WERI-Rb-1 (cell line): ENCODE measurements at regions not wholly inside any gene's neighbourhood (a gene's known extent, or its start where the extent isn't known, plus 50 kb on each side); places are given as distances from the start of the nearest gene placed in this dataset.

Experiments
- DNase-seq: peaks from one replicate; pipeline ENCODE4 v3.0.0-alpha.2; 2020
- H3K27ac ChIP-seq: fragments of 250-450 bp; sonication (Bioruptor Pico); 2 replicates; pipeline ENCODE4 v1.5.1; 2020; ENCODE audit warnings: mild to moderate bottlenecking, moderate library complexity
- H3K27me3 ChIP-seq: fragments of 250-450 bp; sonication (Bioruptor Pico); 2 replicates; pipeline ENCODE4 v1.5.1; 2021; ENCODE audit warnings: mild to moderate bottlenecking, low read depth, moderate library complexity; ENCODE audit not compliant: insufficient read depth, severe bottlenecking
- H3K36me3 ChIP-seq: fragments of 250-450 bp; sonication (Bioruptor Pico); 2 replicates; pipeline ENCODE4 v1.5.1; 2020; ENCODE audit warnings: mild to moderate bottlenecking, moderate library complexity
- H3K4me3 ChIP-seq: 2 replicates; pipeline ENCODE4 v1.5.1; 2011; ENCODE audit warnings: low read depth, mild to moderate bottlenecking, control low read depth, low read length
- H3K9me3 ChIP-seq: fragments of 250-450 bp; sonication (Bioruptor Pico); 2 replicates; pipeline ENCODE4 v1.5.1; 2021; ENCODE audit warnings: mild to moderate bottlenecking, moderate library complexity; ENCODE audit not compliant: severe bottlenecking
- TF ChIP-seq, protein P1 (sequence below): IDR thresholded peaks from 2 replicates; pipeline ENCODE4 v1.5.1; 2011; ENCODE audit warnings: low read depth, mild to moderate bottlenecking, control low read depth, inconsistent platforms, low read length

DNA sequence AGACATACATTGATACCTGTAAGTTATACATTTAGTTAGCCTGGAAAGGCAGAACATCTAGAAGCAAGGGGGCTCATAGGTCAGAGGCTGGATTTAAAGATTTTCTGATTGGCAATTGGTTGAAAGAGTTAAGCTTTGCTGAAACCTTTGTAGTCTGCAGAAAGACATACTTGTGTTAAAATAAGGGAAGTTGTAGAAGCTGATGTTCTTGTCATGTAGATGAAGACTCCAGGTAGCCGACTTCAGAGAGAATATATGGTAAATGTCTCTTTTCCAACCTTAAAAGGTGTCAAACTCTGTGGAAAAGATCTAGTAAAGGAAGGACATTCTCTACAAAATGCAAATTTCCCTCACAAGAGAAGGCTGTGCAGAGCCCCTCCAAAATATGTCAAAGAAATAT, 62.9 kb upstream of the ADAMTS16 start:
- no peak overlapping the region for H3K27ac ChIP-seq
- no peak overlapping the region for H3K4me3 ChIP-seq
- DNase-seq, result no peak
- H3K36me3 ChIP-seq, result no peaks in the 10 kb centered on the region
- H3K27me3 ChIP-seq, result peaks cover 95% of the 10 kb centered on the region
- H3K9me3 ChIP-seq, result no peaks in the 10 kb centered on the region
- TF ChIP-seq, protein P1, sequence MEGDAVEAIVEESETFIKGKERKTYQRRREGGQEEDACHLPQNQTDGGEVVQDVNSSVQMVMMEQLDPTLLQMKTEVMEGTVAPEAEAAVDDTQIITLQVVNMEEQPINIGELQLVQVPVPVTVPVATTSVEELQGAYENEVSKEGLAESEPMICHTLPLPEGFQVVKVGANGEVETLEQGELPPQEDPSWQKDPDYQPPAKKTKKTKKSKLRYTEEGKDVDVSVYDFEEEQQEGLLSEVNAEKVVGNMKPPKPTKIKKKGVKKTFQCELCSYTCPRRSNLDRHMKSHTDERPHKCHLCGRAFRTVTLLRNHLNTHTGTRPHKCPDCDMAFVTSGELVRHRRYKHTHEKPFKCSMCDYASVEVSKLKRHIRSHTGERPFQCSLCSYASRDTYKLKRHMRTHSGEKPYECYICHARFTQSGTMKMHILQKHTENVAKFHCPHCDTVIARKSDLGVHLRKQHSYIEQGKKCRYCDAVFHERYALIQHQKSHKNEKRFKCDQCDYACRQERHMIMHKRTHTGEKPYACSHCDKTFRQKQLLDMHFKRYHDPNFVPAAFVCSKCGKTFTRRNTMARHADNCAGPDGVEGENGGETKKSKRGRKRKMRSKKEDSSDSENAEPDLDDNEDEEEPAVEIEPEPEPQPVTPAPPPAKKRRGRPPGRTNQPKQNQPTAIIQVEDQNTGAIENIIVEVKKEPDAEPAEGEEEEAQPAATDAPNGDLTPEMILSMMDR, result no peak

DNA sequence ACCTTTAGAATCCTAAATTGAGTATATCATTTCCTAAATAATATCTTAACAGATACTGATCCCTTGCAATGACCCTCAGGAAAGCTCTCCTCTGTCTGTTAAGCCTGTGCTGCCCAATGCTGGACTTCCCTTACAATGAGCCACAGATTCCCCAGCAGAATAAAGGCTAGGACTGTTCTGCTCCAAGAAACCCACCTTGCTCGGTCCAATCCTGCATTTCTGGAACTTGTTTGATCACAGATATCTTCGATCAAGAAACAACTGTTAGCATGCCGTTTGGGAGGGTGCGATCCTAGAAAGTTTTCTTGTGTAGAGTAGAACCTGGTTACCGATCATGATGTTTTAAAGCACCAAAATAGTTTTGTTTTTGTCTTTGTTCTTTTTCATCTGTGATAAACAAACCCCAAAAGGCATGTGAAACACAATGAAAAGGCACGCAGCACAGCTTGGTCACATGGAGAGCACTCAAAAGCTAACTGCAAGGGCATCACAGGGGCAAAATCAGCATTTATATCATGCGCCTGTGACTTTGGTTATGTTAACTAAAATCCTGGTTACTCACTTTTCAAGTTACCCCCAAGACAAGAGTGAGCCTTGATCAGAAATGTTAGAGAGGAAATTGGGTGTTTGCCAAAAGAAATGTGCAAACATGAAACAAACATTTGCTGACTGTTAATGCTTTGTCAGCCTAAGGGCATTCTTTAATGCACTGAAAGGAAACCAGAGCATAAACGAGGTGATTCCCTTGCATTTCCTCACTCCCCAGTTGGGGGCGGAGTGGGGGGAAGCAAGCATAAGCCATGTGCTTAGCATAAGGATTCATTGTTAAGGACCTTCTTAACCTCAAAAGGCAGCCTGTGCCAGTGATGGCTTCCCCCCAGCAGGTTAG, 61.9 kb upstream of the ADAMTS16 start:
- H3K27ac ChIP-seq, result no peak overlapping the region
- H3K36me3 ChIP-seq, result no peaks in the 10 kb centered on the region
- H3K9me3 ChIP-seq, result peaks cover 3% of the 10 kb centered on the region
- peaks cover 95% of the 10 kb centered on the region for H3K27me3 ChIP-seq
- DNase-seq, result no peak
- TF ChIP-seq, protein P1, result no peak
- H3K4me3 ChIP-seq, result no peak overlapping the region

DNA sequence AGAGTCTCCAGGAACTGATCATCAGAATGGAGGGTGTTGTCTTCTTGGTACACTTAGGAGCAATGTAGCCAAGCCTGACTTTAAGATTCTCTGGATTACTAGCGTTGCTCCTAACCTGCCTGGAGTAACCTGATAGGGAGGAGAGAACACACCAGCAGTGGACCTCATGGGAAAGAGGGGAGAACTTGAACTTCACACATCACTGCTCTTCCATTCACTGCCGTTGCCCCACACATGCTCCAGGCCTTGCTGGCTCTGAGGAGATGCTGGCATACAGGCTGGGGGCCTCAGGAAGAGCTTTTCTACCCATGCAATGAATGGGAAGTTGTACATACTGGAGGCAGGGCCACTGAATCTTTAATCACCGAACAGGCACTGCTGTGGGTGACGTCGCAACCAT, 60.3 kb upstream of the ADAMTS16 start:
- Histone ChIP-seq H3K9me3 (peaks cover 3% of the 10 kb centered on the region), H3K36me3 (no peaks in the 10 kb centered on the region), H3K27ac (no peak overlapping the region), H3K27me3 (peaks cover 95% of the 10 kb centered on the region), H3K4me3 (no peak overlapping the region)
- no peak for DNase-seq
- TF ChIP-seq, protein P1, result no peak

DNA sequence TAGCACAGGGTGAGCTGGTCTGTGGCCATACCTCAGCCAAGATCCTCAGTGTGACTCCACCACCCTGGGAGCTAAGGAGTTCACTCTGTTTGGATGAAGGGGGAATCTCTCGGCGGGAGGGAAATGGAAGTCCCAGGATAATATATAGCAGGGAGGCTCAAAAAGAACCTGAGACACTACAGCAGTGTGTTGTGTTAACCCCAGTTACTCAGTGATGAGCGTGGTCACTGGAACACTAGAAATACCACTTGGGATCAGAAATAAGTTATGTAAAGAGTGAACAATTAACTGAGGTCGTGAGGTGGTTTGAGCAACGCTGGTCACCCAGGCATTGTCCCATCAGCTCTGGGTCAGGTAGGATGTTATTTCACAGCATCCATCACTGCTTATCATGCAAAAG, 59.3 kb upstream of the ADAMTS16 start:
- peaks cover 3% of the 10 kb centered on the region for H3K9me3 ChIP-seq
- TF ChIP-seq, protein P1, result no peak
- no peak overlapping the region for H3K4me3 ChIP-seq

DNA sequence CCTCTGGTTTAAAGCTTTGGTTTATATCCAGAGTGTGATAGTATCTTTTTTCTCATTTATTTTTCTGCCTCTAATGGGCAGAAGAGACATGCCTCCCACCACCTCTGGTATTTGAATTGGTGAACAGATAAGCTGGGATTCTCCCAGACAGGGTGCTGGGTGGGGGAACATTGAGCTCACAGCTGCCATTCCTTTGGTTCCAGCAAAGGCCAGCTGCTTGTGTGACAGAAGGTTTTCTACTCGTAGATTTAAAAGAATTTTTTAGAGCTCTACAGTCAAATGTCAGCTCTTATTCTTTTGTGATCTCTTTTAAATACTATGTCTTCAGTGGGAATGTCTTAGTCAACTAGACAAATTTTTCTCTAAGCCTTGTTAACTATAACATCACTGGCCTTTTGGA, 54.7 kb upstream of the ADAMTS16 start:
- peaks cover 3% of the 10 kb centered on the region for H3K9me3 ChIP-seq
- TF ChIP-seq, protein P1, result no peak
- H3K36me3 ChIP-seq, result no peaks in the 10 kb centered on the region
- no peak for DNase-seq
- no peak overlapping the region for H3K4me3 ChIP-seq
- H3K27ac ChIP-seq, result no peak overlapping the region
- peaks cover 100% of the 10 kb centered on the region for H3K27me3 ChIP-seq

More for the DNA sequence above, 59.3 kb upstream of the ADAMTS16 start:
- Histone ChIP-seq H3K36me3 (no peaks in the 10 kb centered on the region), H3K27ac (no peak overlapping the region), H3K27me3 (peaks cover 95% of the 10 kb centered on the region)
- no peak for DNase-seq
